DMS 273 (cell line): ENCODE measurements at regions not wholly inside any gene's neighbourhood (a gene's known extent, or its start where the extent isn't known, plus 50 kb on each side); places are given as distances from the start of the nearest gene placed in this dataset.
"Not testable (repeated sequence)": the region's sequence is repeated elsewhere in the genome, so short reads cannot be mapped to it uniquely, and the experiment has no call there.

Experiments
- DNase-seq: peaks from one replicate; lab custom pipeline; 2025; ENCODE audit not compliant: unreplicated experiment; lab: John Stamatoyannopoulos, UW

DNA sequence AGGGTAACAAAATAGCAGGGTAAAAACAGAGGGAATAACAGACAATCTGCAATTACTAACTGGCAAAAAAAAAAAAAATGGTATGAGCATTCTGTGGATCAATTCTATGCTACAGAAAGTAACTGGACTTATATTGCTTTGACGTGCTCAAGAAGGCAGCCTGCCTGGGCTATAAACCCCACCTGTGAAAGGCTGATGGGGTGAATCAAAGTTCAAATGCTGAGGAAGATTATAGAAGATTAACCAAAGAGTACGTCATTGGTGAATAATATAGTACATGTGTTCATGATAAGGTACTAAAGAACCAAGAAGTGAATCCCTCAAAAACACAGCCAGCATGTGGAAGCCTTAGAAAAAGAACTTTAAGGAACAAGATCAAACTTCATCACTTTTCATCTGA is 441.9 kb upstream of the PTCHD4 start:
- DNase-seq: no peak

DNA sequence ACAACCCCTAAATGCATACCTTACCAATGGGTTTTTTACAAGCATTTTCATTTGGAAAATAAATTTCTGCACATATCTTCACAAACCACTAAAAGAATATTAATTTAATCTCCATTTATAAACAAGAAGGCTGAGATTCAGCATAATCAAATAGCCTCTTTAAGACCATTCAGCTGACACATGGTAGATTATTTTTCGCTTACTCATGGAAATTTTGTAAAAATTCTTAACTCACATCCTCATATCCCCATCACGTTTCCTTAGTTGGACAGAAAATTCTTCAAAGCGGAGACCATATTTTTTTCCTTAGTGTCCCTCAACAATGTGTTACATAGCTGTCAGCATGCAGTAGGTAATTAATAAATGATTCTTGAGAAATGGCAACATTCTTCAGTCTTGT is 439.6 kb upstream of the PTCHD4 start:
- DNase-seq: no peak

DNA sequence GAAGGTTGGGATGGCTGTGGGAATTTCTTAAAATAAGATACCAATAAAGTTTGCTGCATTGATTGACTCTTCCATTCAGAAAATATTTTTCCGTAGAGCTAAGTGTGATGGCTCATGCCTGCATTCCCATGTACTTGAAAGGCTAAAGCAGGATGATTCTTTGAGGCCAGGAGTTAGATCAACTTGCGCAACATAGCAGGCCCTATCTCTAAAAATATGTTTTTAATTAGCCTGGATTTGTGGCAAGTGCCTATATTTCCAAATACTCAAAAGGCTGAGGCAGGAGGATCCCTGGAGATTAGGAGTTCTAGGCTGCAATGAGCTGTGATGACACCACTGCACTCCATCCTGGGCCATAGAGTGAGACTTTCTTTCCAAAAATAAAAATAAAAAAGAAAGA is 431.2 kb upstream of the PTCHD4 start:
- no peak for DNase-seq

DNA sequence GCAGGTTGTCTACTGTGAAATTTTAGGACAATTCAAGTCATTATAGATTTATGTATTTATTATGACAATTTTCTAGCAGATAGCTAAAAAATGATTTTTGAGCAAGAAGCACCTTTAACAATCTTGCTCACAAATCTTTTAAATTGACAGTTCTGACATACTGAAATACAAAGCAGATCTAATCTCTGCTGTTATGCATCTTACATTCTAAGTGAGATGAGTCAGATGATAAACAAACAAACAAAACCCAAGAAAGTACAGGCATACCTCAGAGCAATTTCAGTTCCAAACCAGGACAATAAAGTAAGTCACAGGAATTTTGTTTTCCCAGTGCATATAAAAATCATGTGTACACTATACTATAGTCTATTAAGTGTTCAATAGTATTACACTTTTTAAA is 430.7 kb upstream of the PTCHD4 start:
- DNase-seq: no peak

DNA sequence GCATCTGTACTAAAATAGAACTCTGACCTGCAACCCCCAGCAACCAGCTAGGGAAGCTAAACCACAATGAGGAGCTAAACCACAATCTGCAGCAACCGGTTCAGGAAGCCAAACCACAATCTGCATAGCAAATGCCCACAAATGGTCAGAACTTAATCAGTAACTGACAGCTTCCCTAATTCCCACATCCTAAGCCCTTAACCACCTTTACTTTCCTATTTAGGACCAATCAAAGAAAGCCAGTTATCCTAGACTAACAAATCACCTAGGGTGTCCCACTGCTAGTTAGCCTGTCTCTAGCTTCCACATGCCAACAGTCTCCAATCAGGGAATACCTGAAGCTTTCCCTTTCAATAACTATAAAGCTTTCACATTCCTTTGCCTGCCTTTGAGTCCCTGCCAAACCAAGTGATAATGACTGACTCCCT is 424.6 kb upstream of the PTCHD4 start:
- no peak for DNase-seq

DNA sequence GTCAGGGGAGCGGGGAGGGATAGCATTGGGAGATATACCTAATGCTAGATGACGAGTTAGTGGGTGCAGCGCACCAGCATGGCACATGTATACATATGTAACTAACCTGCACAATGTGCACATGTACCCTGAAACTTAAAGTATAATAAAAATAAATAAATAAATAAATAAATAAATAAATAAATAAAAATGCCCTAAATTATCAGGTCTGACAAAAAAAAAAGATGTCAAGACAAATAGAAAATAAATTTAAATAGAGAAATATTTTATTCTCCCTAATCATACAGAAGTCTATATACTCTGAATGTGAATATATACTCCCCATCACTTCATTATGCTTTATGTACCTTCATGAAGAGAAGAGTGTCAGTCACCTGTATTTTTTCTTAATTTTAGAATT is 420.0 kb upstream of the PTCHD4 start:
- not testable (repeated sequence) for DNase-seq

DNA sequence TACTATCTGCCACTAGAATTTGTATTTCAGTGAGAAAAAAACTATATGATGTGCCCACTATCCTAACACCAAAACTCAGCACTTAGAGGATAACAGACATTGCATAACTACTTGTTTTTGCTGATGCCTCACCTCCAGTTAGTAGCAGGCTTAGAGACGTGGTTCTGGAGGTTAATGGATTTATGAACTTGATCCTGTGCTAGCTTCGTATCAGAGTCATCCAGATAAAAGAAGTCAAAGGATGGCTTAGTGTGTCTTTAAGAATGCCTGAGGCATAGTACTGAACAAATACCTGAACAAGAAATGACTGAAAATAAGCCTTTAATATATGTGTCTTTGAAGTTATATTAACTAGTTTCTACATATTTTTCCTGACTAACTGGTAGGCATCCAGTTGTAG is 414.9 kb upstream of the PTCHD4 start:
- no peak for DNase-seq

DNA sequence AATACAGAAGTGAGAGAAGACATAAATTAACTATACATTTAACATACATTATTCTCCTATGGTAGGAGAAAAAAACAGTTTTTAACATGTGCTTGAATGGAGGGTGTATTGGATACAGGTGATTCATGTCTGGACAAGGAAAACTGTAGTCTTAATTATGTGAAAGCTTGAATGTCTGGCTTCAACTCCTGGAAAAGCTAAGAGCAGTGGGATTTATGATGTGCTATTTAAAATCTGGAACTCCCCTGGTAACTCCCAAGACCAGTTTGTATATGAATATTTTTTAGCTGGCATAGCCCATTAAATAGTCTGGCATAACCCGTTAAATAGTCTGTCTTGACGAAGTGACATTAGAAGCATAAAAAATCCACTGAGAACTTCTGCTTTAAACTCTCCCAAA is 410.0 kb upstream of the PTCHD4 start:
- DNase-seq: no peak

DNA sequence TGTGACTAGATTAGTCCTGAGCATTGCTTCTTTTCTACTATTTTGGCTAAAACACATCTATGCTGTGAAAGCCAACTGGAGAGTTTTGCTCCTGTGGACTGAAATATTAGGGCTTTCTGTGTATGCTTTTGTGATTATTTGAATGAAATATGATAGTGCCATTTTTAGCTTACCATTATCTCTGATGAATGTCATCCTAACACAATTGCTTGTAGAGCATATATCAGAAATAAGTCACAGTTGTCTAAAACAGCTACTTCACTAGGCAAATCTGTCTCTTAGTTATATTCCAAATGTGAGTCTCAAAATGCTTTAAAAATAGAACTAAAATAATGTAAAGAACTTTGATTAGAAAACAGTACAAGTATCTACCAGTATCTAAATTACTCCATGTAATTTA is 401.4 kb upstream of the PTCHD4 start:
- DNase-seq: no peak

DNA sequence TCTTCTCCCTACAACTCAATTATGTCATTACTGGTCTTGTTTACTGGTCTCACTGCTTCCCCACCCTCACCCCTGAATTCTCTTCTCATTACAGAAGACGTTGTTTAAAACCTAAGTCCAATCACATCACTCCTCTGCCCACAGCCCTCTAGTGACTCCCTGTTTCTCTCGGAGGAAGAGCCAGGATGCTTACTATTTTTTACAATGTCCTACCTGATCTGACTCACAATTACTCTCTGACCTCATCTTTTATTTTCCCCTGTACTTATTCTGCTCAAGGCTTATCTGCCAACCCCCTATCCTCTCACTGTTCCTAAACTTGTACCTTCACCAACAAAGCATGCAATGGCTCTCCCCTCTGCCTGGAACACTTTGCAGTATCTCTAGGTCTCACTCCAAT is 400.4 kb upstream of the PTCHD4 start:
- no peak for DNase-seq

DNA sequence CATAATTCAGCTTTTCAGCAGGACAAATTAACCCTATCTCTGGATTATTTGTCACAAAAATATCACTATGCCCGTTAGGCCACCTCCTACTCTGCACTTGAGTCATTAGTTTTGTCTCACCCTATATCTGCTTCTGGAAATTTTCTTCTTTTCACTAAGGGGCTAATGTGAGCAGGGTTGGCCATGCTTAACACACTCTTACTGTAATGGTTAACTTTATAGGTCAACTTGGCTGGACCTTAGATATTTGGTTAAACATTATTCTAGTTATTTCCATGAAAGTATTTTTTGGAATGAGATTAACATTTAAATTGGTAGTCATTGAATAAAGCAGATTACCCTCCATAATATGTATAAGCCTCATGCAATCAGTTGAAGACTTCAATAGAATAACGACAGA is 394.6 kb upstream of the PTCHD4 start:
- no peak for DNase-seq

DNA sequence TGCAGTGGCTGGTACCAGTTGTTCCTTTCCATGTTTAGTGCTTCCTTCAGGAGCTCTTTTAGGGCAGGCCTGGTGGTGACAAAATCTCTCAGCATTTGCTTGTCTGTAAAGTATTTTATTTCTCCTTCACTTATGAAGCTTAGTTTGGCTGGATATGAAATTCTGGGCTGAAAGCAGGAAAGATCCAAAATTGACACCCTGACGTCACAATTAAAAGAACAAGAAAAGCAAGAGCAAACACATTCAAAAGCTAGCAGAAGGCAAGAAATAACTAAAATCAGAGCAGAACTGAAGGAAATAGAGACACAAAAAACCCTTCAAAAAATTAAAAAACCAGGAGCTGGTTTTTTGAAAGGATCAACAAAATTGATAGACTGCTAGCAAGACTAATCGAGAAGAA is 382.4 kb upstream of the PTCHD4 start:
- DNase-seq: not testable (repeated sequence)

DNA sequence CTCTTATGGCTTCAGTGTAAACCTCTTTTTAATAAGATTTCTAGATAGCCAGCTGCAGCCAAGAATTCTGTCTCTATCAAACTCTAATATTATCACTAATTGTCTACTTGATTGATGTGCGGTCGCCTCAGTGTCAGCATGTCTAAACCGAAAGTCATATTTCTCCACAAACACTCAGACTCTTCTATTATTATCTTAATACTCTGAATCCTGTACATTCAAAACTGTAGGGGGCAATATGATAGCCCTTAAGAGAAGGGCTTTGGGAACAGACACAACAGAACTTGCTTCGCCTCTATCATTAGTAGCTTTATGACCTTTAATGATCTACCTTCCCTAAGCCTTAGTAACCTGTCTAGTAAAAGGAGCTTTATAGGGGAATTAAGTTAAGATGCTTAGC is 379.7 kb upstream of the PTCHD4 start:
- no peak for DNase-seq

DNA sequence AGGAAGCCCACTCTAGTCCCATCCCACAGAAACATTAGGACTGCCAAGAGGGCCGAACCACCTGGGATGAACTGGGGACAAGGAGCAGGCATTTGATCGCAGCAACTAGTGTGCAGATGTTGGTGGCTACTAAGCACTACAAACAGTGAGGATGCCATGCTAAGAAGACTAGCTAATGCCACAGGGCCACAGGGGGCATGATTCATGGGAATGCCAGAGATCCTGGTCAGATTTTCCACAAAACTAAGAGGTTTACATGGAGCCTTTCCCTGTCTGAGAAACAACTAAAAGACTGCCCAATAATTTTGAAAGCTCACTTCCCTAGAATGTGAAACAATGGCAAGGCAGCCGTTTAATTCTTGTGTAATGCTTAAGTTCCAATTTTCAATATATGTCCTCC is 375.9 kb upstream of the PTCHD4 start:
- DNase-seq: no peak

DNA sequence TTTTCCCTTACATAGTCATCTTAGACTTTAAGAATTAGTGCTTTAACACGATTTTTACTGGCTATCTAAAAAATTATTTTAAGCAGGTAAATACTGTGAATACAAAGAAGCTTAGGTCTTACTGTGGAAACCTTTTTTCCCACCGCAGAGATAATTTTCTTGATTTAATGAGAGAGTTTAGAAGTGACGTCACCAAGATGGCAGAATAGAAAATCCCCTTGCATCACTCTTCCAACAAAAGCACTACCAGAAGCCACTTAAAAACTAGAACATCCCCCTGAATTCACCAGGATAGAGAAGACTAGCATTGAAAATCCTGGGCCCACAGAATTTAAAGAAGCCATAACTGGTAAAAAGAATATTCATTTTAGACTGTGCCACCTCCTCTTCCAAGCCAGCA is 375.4 kb upstream of the PTCHD4 start:
- no peak for DNase-seq

DNA sequence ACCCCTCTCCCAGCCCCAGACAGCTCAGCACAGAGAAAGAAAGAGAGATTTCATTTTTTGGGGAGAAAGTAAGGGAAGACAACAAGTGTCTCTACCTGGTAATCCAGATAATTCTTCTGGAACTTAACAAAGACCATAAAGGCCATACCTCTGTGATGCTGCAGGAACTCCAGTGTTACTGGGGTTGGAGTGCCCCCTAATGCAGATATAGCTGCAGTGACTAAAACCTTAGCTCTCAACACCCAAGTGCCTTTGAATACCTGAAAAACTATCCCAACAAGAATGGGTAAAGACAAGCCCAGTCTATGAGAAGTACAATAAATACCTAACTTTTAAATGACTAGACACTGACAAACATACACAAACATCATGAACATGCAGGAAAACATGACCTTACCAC is 365.3 kb upstream of the PTCHD4 start:
- DNase-seq: no peak

DNA sequence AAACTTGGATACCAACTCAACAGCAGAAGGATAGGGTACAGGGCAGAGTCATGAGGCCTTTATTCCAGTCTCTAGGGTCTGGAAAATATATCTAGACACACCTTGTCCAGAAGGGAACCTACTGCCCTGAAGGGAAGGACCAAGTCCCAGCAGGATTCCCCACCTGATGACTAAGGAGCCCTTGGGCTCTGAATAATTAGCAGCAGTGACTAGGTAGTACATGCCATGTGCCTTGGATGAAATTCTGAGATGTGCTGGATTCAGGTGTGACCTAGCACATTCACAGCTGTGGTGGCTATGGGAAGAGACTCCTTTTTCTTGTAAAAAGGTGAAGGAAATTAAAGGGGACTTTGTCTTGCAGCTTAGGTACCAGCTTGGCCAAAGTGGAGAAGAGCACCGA is 364.3 kb upstream of the PTCHD4 start:
- DNase-seq: no peak

DNA sequence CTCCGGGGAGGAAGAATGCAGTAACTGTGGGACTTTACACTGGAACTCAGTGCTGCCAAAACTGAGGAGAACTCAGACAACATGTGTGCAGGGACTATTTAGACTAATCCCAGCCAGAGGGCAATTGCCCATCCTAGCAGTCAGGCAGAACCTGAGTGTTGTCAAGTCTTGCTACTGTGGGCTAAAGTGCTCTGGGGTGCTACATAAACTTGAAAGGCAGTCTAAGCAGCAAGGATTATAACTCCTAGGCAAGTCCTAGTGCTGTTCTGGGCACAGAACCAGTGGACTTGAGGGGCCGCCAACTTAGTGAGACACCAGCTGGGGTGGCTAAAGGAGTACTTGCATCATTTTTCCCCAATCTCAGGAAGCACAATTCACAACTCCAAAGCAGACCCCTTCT is 363.8 kb upstream of the PTCHD4 start:
- DNase-seq: no peak

DNA sequence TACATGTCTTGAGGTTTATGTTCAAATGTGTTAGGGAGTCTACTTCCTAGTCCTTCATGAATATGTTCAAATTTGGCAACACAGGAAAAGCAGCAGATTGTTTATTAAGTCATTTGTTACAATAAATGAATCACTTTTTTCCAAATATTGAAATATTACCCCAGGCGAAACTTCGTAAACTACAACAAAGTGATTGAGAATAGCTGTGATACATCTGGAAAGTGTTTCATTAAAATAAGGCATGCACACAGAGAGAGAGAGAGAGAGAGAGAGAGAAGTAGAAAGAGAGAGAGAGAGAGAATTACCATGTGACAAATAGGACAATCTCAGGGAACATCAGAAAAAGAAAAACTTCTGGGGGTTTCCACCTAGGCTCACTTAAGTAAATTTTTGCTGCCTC is 363.1 kb upstream of the PTCHD4 start:
- no peak for DNase-seq

DNA sequence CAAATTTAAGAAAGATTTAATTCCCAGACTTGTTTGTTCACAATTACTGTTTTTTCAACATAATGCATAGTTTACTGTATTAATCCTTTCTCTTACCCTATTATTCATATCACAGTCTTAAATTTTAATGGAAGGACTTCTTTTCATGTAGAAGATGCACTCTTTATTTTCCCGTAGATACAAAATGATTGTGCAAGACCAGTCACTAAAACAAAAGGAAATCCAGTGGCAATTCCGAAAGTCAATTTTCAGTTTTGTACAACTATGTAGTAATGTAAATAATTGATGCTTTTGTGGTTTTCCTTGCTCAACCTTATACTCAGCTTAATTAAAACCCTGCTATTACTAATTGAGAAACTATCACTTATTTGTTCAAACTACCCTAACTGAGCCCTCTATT is 361.5 kb upstream of the PTCHD4 start:
- no peak for DNase-seq

DNA sequence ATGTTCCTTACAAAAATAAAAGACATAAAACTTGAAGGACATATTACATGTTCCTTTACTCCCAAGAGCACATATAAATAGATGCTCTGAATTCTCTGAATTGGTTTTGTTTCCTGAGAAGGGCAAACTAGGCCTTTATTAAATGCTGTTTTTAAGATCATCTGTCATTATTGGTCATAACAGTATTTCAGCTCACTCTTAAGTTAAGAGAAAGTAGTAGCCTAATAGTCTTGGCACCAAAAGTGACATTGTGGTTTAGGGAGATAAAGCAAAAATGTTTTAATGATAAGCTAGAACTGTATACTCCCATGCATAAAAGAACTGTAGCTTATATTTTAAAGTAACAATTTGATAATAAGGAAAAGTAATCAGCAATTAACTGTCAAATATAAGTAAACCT is 361.1 kb upstream of the PTCHD4 start:
- no peak for DNase-seq

DNA sequence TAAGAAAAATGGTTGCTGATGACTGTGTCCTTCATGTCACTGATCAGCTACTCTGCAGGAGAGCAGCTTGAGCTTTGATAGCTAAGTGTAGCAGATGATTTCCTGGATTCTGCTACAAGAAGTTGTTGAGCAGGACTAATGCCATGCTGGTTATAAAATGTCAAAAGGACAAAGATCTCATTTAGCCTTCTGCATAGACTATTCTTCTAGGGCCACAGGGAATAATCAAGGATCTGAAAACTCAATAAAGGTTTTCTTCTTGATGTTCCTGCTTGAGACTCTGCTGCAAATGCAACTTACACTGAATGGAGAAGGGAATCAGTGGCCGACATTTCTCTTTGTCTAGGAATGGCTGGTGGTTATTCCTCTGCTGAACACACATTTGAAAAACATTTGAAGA is 360.3 kb upstream of the PTCHD4 start:
- DNase-seq: no peak

DNA sequence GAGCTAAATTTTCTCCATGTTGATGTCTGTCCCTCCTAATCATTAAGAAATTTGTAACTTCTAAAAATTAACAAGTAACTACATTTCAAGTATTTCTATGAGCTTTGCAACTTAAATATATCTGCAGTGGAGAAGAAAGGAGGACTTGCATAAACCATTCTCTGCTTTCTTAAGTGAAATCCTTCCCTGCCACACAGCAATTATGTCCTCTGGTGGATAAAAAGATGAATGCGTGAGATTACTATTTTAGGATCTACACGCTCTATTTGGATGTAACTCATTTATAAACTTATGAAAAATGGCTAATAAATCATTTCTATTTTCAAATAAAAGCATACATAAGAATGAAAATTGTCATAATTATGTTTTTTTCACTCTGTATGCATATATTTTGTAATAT is 338.0 kb upstream of the PTCHD4 start:
- no peak for DNase-seq

DNA sequence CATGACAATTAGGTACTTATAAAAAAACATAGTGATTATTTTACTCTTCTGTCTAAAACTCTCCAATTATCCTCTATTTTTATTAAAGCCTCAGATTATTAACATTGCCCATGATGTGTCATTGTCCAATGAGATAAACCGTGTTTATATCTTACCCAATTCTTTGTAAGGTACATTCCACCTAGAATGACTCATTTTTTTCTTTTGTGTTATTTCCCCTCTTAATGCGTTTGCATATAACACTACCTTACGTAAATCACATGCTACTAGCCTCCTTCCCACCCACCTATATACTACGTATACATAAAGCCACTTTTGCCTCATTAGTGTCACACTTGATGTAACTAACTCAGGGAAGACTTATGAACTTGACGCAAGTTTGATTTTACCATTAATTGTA is 336.3 kb upstream of the PTCHD4 start:
- DNase-seq: no peak
